DND-41 (cell line): ENCODE measurements at regions not wholly inside any gene's neighbourhood (a gene's known extent, or its start where the extent isn't known, plus 50 kb on each side); places are given as distances from the start of the nearest gene placed in this dataset.

Experiments
- ATAC-seq: fragments of 200-7000 bp; cut with Tn5 transposase; 3 replicates; pipeline ENCODE4 v1.9.1; 2021; ENCODE audit warnings: low read depth; ENCODE audit not compliant: insufficient read depth
- DNase-seq: peaks from one replicate; pipeline ENCODE4 v3.0.0-alpha.2; 2020
- H2AFZ ChIP-seq: 2 replicates; pipeline ENCODE4 v1.6.0; 2012; ENCODE audit warnings: low read depth, low read length
- H3K27ac ChIP-seq: 2 replicates; pipeline ENCODE4 v1.5.1; 2012; ENCODE audit warnings: low read length, inconsistent platforms
- H3K27me3 ChIP-seq: fragments of 200-600 bp; sonication (generic); 2 replicates; pipeline ENCODE4 v1.6.0; 2012; ENCODE audit warnings: low read length, mild to moderate bottlenecking, inconsistent platforms; ENCODE audit not compliant: insufficient read depth, poor library complexity
- H3K36me3 ChIP-seq: 2 replicates; pipeline ENCODE4 v1.5.1; 2012; ENCODE audit warnings: low read length, inconsistent platforms; ENCODE audit not compliant: insufficient read depth
- H3K4me1 ChIP-seq: 2 replicates; pipeline ENCODE4 v1.5.1; 2012; ENCODE audit warnings: mild to moderate bottlenecking, low read length; ENCODE audit not compliant: insufficient read depth
- H3K4me2 ChIP-seq: 2 replicates; pipeline ENCODE4 v1.6.0; 2012; ENCODE audit warnings: mild to moderate bottlenecking, moderate library complexity, low read length, inconsistent platforms; ENCODE audit not compliant: insufficient read depth
- H3K4me3 ChIP-seq, 2 experiments: fragments of 200-600 bp in 1 of 2; shearing (Covaris generic) in 1 of 2; 2 replicates each; pipeline ENCODE4 v1.5.1; 2012 to 2016; ENCODE audit warnings: inconsistent platforms in 2 of 2, low read length in 2 of 2, mild to moderate bottlenecking in 2 of 2, low read depth in 1 of 2, moderate library complexity in 1 of 2
- H3K79me2 ChIP-seq: 2 replicates; pipeline ENCODE4 v1.6.0; 2012; ENCODE audit warnings: low read length, inconsistent platforms; ENCODE audit not compliant: insufficient read depth
- H3K9ac ChIP-seq: 2 replicates; pipeline ENCODE4 v1.6.0; 2012; ENCODE audit warnings: low read depth, mild to moderate bottlenecking, inconsistent platforms, low read length, moderate library complexity
- H3K9me3 ChIP-seq: 2 replicates; pipeline ENCODE4 v1.5.1; 2012; ENCODE audit warnings: low read length, moderate library complexity, mild to moderate bottlenecking, inconsistent platforms; ENCODE audit not compliant: insufficient read depth, severe bottlenecking
- H4K20me1 ChIP-seq: 2 replicates; pipeline ENCODE4 v1.6.0; 2012; ENCODE audit warnings: low read length; ENCODE audit not compliant: insufficient read depth
- CTCF ChIP-seq: IDR thresholded peaks from 2 replicates; pipeline ENCODE4 v1.5.1; 2012; ENCODE audit warnings: borderline replicate concordance, low read length, moderate library complexity, mild to moderate bottlenecking; ENCODE audit not compliant: poor library complexity, severe bottlenecking; ENCODE audit errors: extremely low read depth
- EZH2 ChIP-seq: IDR thresholded peaks from 3 replicates; pipeline ENCODE4 v1.6.1; 2012; ENCODE audit warnings: borderline replicate concordance, low read depth, mild to moderate bottlenecking, moderate library complexity, low read length, inconsistent platforms; ENCODE audit not compliant: severe bottlenecking

GRCh38 chr1:38249001-38249400, 202.4 kb upstream of the POU3F1 start:
- no peaks in the 10 kb centered on the region for H3K79me2 ChIP-seq
- H3K27me3 ChIP-seq, result peaks cover 3% of the 10 kb centered on the region
- ATAC-seq, result no peak
- H3K36me3 ChIP-seq, result no peaks in the 10 kb centered on the region
- TF ChIP-seq CTCF (no peak), EZH2 (no peak)
- no peak overlapping the region for H2AFZ ChIP-seq
- no peak overlapping the region for H3K27ac ChIP-seq
- H3K4me2 ChIP-seq, result no peak overlapping the region
- H3K9ac ChIP-seq, result no peak overlapping the region
- H3K9me3 ChIP-seq, result no peaks in the 10 kb centered on the region
- no peaks in the 10 kb centered on the region for H3K4me1 ChIP-seq
- no peaks in the 10 kb centered on the region for H4K20me1 ChIP-seq
- no peak for DNase-seq
- no peak overlapping the region for H3K4me3 ChIP-seq

GRCh38 chr1:38246955-38247952, 200.7 kb upstream of the POU3F1 start:
- TF ChIP-seq CTCF, result no peak
- no peak for TF ChIP-seq EZH2
- Histone ChIP-seq H3K36me3 (no peaks in the 10 kb centered on the region), H3K79me2 (no peaks in the 10 kb centered on the region), H3K9ac (no peak overlapping the region), H4K20me1 (no peaks in the 10 kb centered on the region), H3K9me3 (no peaks in the 10 kb centered on the region), H3K27me3 (peaks cover 3% of the 10 kb centered on the region), H2AFZ (no peak overlapping the region), H3K4me3 (no peak overlapping the region), H3K4me2 (no peak overlapping the region), H3K27ac (no peak overlapping the region), H3K4me1 (no peaks in the 10 kb centered on the region)
- no peak for DNase-seq
- no peak for ATAC-seq

- Histone ChIP-seq H3K79me2 (no peaks in the 10 kb centered on the region), H3K36me3 (no peaks in the 10 kb centered on the region), H3K27me3 (peaks cover 3% of the 10 kb centered on the region), H2AFZ (no peak overlapping the region), H3K4me2 (no peak overlapping the region), H4K20me1 (no peaks in the 10 kb centered on the region), H3K9ac (no peak overlapping the region), H3K4me3 (no peak overlapping the region), H3K27ac (no peak overlapping the region), H3K9me3 (no peaks in the 10 kb centered on the region), H3K4me1 (no peaks in the 10 kb centered on the region)
- no peak for TF ChIP-seq CTCF
- ATAC-seq, result no peak
- no peak for DNase-seq
Observed at GRCh38 chr1:38244218-38244845, 197.7 kb upstream of the POU3F1 start.
